Middle frontal gyrus (tissue), 1 donor: ENCODE measurements at regions not wholly inside any gene's neighbourhood (a gene's known extent, or its start where the extent isn't known, plus 50 kb on each side); places are given as distances from the start of the nearest gene placed in this dataset.

Experiments
- DNase-seq: peaks from one replicate; pipeline ENCODE4 v3.0.0-alpha.2; 2015; ENCODE audit warnings: low spot score; ENCODE audit errors: extremely low spot score

DNA sequence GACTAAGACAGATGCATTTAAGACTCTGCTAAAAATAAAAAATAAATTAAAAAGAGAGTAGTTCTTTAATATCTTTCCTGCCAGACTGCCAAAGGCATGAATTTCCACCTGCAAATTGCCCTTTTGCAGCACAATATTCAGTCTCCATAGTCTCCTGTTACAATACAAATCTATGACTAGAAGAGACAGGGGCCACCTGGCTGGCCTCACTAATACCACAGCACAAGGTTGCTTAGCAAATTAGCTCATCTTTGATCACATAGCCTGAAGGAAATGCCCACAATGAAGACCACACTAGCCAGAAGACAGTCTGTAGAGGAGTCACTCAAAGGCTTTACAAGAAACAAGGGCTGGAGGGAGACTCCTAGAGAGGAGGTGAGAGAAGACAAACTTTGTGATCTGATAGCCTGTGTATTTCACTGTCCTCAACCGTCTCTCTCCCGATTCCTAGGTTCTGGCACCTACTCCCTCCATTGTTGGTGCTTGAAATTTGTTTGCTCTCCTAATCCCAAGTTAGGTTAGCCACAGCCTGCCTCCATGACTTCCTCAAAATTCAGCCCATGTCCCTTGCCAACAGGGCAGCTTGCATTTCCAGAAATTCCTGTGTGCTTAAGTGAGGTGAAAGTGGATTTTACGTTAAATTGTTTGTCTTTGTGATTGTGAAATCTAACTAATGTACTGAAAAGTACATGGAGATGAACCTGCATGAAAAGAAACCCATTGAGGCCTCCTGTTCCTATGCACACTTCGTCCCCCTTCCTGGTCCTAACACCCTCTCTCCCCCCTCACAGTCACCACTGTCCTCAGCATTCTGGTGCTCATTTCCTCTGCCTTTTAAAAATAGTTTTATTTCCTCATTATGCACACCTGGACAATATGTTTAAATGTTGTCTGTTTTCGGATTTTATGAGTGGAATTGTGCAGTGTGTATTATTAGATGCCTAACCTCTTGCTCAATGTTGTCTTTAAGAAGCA lies 88.7 kb upstream of the PLXNC1 start:
- no peak for DNase-seq

GRCh38 chr12:94062194-94062593 lies 86.2 kb upstream of the PLXNC1 start:
- DNase-seq = no peak

- DNase-seq = no peak
Measured at GRCh38 chr12:94062796-94063635, 85.4 kb upstream of the PLXNC1 start.

DNA sequence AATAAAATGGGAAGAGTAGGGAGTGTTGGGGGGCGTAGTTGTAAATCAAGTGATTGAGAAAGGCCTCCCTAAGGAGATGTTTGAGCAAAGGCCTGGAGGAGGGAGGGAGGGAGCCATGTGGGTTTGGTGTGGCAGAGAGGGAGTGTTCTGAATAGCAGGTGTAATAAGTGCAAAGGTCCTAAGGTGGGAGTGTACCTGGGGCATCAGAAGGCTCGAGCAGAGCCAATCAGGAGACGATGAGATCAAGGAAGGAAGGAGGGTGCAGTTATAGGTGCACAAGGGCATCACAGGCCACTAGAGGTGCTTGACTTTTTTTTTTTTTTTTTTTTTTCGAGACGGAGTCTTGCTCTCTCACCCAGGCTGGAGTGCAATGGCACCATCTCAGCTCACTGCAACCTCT lies 77.9 kb upstream of the PLXNC1 start:
- no peak for DNase-seq

- no peak for DNase-seq
Measured at GRCh38 chr12:94071258-94071657, 77.1 kb upstream of the PLXNC1 start.

DNA sequence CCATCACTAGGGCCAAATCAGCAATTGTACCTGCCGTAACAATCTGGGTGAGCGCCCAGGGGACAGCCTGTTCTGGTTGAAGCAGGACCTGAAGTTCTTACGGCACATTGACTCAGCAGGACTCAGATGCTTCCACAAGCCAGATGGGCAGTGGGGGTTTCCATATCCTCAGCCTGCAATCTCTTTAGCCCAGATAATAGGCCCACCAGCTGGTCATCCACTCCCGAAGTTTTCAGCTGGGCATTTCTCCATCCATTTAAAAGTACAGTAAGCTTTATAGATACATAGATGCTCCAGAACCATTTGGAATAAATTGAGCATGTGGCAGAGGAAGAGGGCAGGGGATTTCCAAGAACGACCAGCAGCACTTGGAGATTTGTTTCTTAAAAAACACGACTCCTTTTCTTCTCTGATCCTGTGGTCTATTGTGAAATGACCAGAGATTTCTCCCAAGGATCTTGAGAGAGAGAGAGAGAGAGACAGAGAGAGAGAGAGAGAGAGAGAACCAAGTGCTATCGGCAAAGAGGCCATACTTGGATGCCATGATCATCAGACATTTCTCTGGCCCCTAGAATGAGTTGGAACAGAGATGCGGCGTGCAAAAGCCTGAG lies 74.8 kb upstream of the PLXNC1 start:
- DNase-seq = no peak

DNA sequence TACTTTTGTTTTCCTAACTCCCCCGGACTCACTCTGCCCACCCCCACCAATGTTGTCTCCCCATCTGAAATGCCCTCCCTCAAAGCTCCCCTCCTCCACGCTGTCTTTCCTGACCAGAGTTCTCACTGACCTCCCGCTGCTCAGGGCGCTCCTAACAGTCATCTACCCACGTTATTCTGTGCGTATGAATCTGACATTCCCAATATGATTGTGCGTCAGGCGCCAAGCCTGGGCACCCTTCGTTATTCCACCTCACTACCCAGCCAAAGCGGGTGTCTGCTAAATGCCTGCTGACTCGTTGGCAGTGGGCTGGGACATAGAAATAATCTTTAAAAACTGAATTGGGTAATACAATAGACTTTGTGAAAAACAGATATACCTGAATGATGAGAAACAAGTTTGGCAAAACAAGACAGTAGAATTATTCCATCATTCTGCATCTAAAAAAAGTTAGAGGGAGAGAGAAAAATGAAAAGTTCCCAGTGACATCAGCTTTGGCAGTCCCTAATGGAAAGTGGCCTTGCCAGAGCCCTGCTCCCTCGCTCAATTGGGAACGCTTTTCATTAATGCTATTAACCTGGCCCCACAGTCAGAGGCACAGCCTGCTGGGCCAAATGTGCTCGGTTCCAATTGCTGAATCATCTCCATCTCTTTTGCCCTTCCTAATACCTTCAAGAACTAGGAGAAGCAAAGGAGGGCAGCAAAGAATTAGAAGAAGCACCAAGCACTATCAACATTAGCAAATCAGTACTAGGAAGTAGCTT lies 74.0 kb upstream of the PLXNC1 start:
- no peak for DNase-seq

DNA sequence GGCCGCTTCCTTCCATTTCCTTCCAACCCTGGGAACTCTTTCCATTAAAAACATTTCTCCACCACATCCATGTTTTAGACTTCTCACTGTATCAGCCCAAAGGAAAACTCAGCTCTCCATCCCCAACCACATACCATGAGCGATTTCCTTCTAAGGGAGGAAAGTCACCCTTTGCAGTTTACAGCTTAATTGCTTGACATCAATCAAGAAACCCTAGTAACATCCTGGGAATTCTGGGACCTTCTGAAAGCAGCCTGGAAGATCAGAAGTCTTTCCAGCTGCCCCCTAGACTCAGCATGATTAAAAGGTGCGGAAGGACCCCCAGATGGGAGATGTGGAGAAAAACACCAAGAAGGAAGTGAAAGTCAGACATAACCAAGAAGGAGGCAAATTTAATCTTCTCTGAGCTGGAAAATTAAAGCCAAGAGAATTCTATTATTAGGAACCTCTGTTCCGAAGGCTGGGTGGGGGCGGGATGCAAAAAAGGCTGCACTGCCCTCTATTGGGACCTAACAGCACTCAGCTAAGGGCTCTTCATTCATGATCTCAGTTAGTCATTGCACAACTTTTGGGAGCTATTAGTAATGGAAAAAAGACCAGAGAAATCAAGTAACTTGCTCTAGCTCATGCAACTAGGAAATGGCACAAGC lies 73.3 kb upstream of the PLXNC1 start:
- no peak for DNase-seq

DNA sequence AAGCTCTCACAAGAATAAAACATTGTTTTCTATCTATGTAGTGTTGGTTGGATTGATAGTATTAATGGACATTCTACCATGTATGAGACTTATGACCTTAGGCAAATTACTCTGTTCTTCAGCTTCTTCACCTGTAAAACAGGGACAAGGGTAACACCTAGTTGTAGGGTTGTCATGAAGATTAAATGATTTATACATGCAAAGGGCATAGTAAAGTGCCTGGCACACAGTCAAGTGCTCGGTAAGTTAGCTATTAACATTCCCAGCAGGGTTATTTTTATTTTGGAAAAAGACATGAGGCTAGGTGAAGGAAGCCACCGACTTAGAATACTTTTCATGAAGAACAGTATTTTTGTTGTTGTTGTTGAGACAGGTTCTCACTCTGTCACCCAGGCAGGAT lies 71.2 kb upstream of the PLXNC1 start:
- no peak for DNase-seq

- no peak for DNase-seq
Measured at GRCh38 chr12:94078138-94078723, 70.1 kb upstream of the PLXNC1 start.

- DNase-seq = no peak
Measured at GRCh38 chr12:94078736-94079509, 69.5 kb upstream of the PLXNC1 start.

GRCh38 chr12:94079566-94080340 lies 68.6 kb upstream of the PLXNC1 start:
- DNase-seq = no peak

GRCh38 chr12:94080341-94081009 lies 67.9 kb upstream of the PLXNC1 start:
- DNase-seq = no peak

DNA sequence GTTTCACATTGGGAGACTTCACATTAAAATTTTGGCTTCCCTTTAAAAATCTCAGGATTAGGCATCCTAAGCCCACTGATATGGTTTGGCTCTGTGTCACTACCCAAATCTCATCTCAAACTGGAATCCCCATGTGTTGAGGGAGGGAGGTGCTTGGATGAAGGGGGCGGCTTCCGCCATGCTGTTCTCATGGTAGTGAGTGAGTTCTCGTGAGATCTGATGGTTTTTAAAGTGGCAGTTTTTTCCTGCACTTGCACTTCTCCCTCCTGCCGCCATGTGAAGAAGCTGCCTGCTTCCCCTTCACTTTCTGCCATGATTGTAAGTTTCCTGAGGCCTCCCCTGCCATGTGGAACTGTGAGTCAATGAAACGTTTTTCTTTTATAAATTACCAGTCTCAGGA lies 65.7 kb upstream of the PLXNC1 start:
- DNase-seq = no peak

DNA sequence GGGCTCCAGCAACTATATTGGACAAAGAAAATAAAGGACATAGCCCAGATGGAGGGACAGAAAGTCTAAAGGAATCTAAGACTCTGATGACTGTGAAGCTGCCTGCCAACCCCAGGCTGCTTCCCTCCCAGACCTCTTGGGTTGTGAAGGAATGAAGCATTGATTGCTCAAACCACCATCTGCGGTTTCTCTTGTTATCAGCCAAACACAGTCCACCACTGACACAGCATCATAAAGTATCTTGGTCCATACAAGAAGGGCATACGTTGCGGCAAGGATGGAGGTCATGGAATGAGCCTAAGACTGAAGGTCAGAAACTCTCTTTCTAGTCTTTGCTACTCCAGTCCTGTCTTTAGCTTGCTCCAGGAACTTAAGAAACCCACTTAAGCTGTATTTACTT lies 58.5 kb upstream of the PLXNC1 start:
- no peak for DNase-seq

DNA sequence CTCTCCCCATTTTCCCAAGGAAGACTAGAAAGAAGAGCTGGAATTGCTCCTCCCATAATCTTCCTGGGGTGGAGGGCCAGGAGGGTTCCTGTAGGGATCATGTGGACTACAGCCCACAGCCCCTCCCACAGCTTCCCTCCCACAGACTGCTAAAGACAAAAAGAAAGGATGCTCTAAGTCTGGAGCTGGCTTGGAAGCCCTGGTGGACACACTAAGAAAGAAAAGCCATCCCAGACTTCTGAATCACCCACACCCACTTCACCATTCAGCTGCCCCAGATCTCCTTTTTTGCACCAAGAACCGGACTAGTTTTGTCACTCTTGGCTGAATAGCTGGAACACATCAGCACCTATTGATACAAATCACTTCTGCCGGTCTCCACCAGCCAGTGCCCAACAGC lies 56.8 kb upstream of the PLXNC1 start:
- DNase-seq = no peak

DNA sequence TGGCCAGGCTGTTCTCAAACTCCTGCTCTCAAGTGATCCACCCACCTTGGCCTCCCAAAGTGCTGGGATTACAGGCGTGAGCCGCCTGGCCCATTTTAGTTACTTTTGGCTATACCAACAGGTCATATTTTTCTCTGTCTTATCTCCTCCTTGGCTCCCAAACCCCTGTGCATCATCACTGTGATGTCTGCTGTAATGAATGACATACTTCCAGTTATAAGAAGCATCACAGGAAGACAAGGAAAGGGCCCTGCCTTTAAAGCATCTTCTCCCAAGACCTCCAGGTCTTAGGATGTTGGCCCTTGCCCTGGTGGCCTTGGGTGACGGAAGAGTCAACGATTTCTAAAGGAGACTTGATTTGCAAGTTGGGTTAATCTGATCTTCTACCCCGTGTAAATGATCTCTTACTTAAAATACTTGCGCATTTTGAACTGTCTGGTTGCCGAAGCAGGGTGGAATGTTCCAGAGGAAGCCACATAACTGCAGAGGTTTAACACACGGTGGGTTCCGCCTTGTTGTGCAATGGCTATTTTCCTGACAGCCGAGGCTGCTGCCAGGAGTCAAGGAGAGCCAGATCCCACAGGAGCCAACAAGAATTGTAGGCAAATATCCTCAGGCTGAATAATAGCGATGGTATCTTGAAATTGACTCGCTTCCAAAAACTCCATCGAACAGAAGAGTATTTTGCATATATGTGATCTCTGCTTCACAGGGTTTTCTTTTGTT lies 55.7 kb upstream of the PLXNC1 start:
- no peak for DNase-seq

GRCh38 chr12:94094700-94095099 lies 53.7 kb upstream of the PLXNC1 start:
- DNase-seq = no peak
